ENCODE measurements at regions not wholly inside any gene's neighbourhood (a gene's known extent, or its start where the extent isn't known, plus 50 kb on each side); places are given as distances from the start of the nearest gene placed in this dataset.

DNA sequence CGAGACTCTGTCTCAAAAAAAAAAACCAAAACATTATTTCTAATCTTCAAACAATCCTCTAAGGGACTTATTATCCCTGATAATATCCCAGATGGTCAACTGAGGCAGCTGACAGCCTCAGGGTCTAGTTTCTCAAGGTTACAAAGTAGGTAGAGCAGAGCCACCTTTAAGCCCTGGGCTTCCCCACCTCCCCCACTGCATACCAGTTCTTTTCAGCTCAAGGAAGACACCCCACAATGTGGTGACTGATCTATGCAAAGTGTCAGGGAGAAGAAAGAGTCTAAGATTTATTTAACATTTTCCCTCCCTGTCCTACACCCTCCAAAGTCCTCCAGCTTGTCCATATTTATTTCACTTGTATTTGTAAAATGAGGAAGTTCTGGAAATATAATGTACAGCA is 60.5 kb upstream of the VGLL2 start:
- Histone ChIP-seq H2BK20ac (ENCODE audit: low read depth, low read length, poor library complexity, severe bottlenecking) (no peak overlapping the region), H3K4ac (ENCODE audit: low read depth, low read length) (no peak overlapping the region)

More for the DNA sequence above, 60.5 kb upstream of the VGLL2 start:
- Mint-ChIP-seq H3K27ac (0 out of 7 replicates have a peak overlapping the region, but pooled peaks of 1 of the 3 experiments have one; percentile 28), H3K27me3 (ENCODE audit: low read depth) (no peaks in the 10 kb centered on the region), H3K9me3 (no peaks in the 10 kb centered on the region), H3K36me3 (ENCODE audit: insufficient read depth in 1 of 3, low read depth in 3 of 3) (no peaks in the 10 kb centered on the region), H3K4me1 (peaks cover 5 to 7% of the 10 kb centered on the region in 2 experiments; a peak in 2 of 4 replicates), H3K4me3 (no peak overlapping the region)
- no peak overlapping the region for H3K9ac ChIP-seq (ENCODE audit: extremely low read depth, insufficient read length, low read length)
- H3K27me3 ChIP-seq (ENCODE audit: insufficient read depth, low read length), result no peaks in the 10 kb centered on the region
- H4K5ac ChIP-seq (ENCODE audit: insufficient read length, low read depth, low read length), result no peak overlapping the region
- no peak overlapping the region for H3K14ac ChIP-seq (ENCODE audit: insufficient read depth, low read length)
- no peak overlapping the region for H3K4me2 ChIP-seq (ENCODE audit: insufficient read depth, insufficient read length, low read length)
- no peak overlapping the region for H2BK5ac ChIP-seq (ENCODE audit: insufficient read length, low read length)
- H4K8ac ChIP-seq (replicated peaks; ENCODE audit: insufficient read length, low read depth, low read length), result no peak overlapping the region
- no peak overlapping the region for H2AFZ ChIP-seq (ENCODE audit: low read length)
- H3K27ac ChIP-seq (ENCODE audit: insufficient read length, low read depth, low read length), result no peak overlapping the region
- H3K56ac ChIP-seq (ENCODE audit: insufficient read length, low read depth, low read length), result no peak overlapping the region
- H4K91ac ChIP-seq (ENCODE audit: insufficient read length, low read depth, low read length), result no peak overlapping the region
- no peaks in the 10 kb centered on the region for H3K79me2 ChIP-seq (ENCODE audit: insufficient read depth, low read length)
- TF ChIP-seq, protein P1, sequence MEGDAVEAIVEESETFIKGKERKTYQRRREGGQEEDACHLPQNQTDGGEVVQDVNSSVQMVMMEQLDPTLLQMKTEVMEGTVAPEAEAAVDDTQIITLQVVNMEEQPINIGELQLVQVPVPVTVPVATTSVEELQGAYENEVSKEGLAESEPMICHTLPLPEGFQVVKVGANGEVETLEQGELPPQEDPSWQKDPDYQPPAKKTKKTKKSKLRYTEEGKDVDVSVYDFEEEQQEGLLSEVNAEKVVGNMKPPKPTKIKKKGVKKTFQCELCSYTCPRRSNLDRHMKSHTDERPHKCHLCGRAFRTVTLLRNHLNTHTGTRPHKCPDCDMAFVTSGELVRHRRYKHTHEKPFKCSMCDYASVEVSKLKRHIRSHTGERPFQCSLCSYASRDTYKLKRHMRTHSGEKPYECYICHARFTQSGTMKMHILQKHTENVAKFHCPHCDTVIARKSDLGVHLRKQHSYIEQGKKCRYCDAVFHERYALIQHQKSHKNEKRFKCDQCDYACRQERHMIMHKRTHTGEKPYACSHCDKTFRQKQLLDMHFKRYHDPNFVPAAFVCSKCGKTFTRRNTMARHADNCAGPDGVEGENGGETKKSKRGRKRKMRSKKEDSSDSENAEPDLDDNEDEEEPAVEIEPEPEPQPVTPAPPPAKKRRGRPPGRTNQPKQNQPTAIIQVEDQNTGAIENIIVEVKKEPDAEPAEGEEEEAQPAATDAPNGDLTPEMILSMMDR (conservative IDR thresholded peaks at IDR 0.05), result no peak
- no peaks in the 10 kb centered on the region for H3K23me2 ChIP-seq (ENCODE audit: insufficient read length, low read depth, low read length, poor library complexity, severe bottlenecking)
- H3K79me1 ChIP-seq (ENCODE audit: insufficient read depth, low read depth, low read length, poor library complexity, severe bottlenecking), result no peaks in the 10 kb centered on the region
- no peak overlapping the region for H3T11ph ChIP-seq (ENCODE audit: low read length)
- H3K23ac ChIP-seq (ENCODE audit: insufficient read length, low read depth, low read length), result no peak overlapping the region
- peaks cover 3% of the 10 kb centered on the region; the same call in 1 of the 2 replicates for H3K4me1 ChIP-seq (ENCODE audit: insufficient read depth, low read length)
- no peak overlapping the region for H2BK120ac ChIP-seq (ENCODE audit: low read depth, low read length, poor library complexity, severe bottlenecking)
- H4K20me1 ChIP-seq (ENCODE audit: control insufficient read depth, insufficient read depth, insufficient read length), result no peaks in the 10 kb centered on the region
- DNase-seq, result no peak
- no peak overlapping the region for H2BK15ac ChIP-seq (ENCODE audit: low read depth, low read length)
- H3K9me3 ChIP-seq (ENCODE audit: control insufficient read depth, low read depth, low read length), result no peaks in the 10 kb centered on the region
- no peak overlapping the region for H3K18ac ChIP-seq (ENCODE audit: insufficient read length, low read depth, low read length)
- H2AK5ac ChIP-seq (ENCODE audit: insufficient read length, low read length), result no peak overlapping the region
- WGBS (ENCODE audit: extremely low coverage, insufficient read length, low lambda C conversion rate), result no CpG with 5 or more reads among the region's 1 CpG
- no peak overlapping the region for H2BK12ac ChIP-seq (ENCODE audit: insufficient read length, low read depth, low read length)
